Right renal pelvis (tissue), 4 donors: ENCODE measurements at regions not wholly inside any gene's neighbourhood (a gene's known extent, or its start where the extent isn't known, plus 50 kb on each side); places are given as distances from the start of the nearest gene placed in this dataset.

Experiments used
- DNase-seq, 4 donors: peaks; one replicate each; pipeline ENCODE4 v3.0.0-alpha.2; 2013; ENCODE audit warnings: low read depth in 4 of 4, low spot score in 3 of 4, missing footprints in 1 of 4

GRCh38 chr10:44201656-44202055 is 183.2 kb downstream of the CXCL12 start:
- no peak for DNase-seq

GRCh38 chr10:44201011-44201410 is 183.9 kb downstream of the CXCL12 start:
- no peak for DNase-seq

GRCh38 chr10:44199991-44200655 is 184.8 kb downstream of the CXCL12 start:
- no peak for DNase-seq

- DNase-seq = no peak
These were observed 185.6 kb downstream of the CXCL12 start for GRCh38 chr10:44199267-44199666.

- DNase-seq = no peak
These were observed 186.2 kb downstream of the CXCL12 start for GRCh38 chr10:44198780-44199097.

GRCh38 chr10:44198096-44198779 is 186.7 kb downstream of the CXCL12 start:
- DNase-seq = no peak

- no peak for DNase-seq
These were observed 187.3 kb downstream of the CXCL12 start for GRCh38 chr10:44197646-44198045.

GRCh38 chr10:44196336-44196735 is 188.6 kb downstream of the CXCL12 start:
- no peak for DNase-seq

GRCh38 chr10:44196008-44196320 is 188.9 kb downstream of the CXCL12 start:
- no peak for DNase-seq

- DNase-seq = no peak
These were observed 189.5 kb downstream of the CXCL12 start for GRCh38 chr10:44195112-44196007.

GRCh38 chr10:44194435-44194834 is 190.5 kb downstream of the CXCL12 start:
- no peak for DNase-seq

GRCh38 chr10:44193567-44194220 is 191.2 kb downstream of the CXCL12 start:
- DNase-seq = no peak

- no peak for DNase-seq
These were observed 191.7 kb downstream of the CXCL12 start for GRCh38 chr10:44193166-44193565.

GRCh38 chr10:44192435-44192834 is 192.5 kb downstream of the CXCL12 start:
- DNase-seq = no peak

- DNase-seq = no peak
These were observed 194.4 kb downstream of the CXCL12 start for GRCh38 chr10:44190541-44190940.

- no peak for DNase-seq
These were observed 198.1 kb downstream of the CXCL12 start for GRCh38 chr10:44186821-44187220.

- no peak for DNase-seq
These were observed 198.7 kb downstream of the CXCL12 start for GRCh38 chr10:44186150-44186549.

- no peak for DNase-seq
These were observed 199.6 kb downstream of the CXCL12 start for GRCh38 chr10:44185315-44185666.

- DNase-seq = no peak
These were observed 200.1 kb downstream of the CXCL12 start for GRCh38 chr10:44184633-44185314.

GRCh38 chr10:44183667-44184632 is 200.9 kb downstream of the CXCL12 start:
- no peak for DNase-seq
